ENCODE measurements at regions not wholly inside any gene's neighbourhood (a gene's known extent, or its start where the extent isn't known, plus 50 kb on each side); places are given as distances from the start of the nearest gene placed in this dataset.
"Not testable (repeated sequence)": the region's sequence is repeated elsewhere in the genome, so short reads cannot be mapped to it uniquely, and the experiment has no call there.

- H3K4me3 ChIP-seq (ENCODE audit: low read depth, low read length): no peak overlapping the region
- TF ChIP-seq CTCF (IDR thresholded peaks at IDR 0.05; ENCODE audit: insufficient read depth, low read length, severe bottlenecking): no peak
- no peaks in the 10 kb centered on the region for H3K36me3 ChIP-seq (ENCODE audit: control insufficient read depth, insufficient read depth, low read length)
- FAIRE-seq: no peak
- H3K27me3 ChIP-seq (ENCODE audit: control insufficient read depth, insufficient read depth, low read length): no peaks in the 10 kb centered on the region
- DNase-seq (ENCODE audit: low read depth): no peak
Observed at GRCh38 chr14:76294876-76295275, 81.1 kb upstream of the ESRRB start.

DNA sequence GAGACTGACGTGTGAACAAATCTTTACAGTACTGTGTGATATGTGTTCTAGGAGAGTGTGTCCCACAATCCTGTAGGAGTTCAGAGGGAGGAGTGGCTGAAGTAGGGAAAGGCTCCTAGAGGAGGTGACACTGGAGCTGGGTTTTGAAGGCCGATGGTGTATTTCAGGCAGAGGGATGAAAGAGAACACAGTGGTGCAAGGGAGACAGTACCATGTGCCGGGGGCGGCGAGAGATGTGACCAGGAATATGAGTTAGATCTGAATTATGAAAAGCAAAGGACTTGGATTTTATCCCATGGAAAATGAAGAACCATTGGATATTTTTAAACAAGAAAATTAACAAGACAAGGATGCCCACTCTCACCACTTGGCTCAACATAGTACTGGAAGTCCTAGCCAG is 77.0 kb upstream of the ESRRB start:
- Histone ChIP-seq H3K4me3 (ENCODE audit: low read depth, low read length) (no peak overlapping the region), H3K27me3 (ENCODE audit: control insufficient read depth, insufficient read depth, low read length) (no peaks in the 10 kb centered on the region), H3K36me3 (ENCODE audit: control insufficient read depth, insufficient read depth, low read length) (no peaks in the 10 kb centered on the region)
- FAIRE-seq: no peak
- DNase-seq (ENCODE audit: low read depth): no peak
- TF ChIP-seq CTCF (IDR thresholded peaks at IDR 0.05; ENCODE audit: insufficient read depth, low read length, severe bottlenecking): no peak

DNA sequence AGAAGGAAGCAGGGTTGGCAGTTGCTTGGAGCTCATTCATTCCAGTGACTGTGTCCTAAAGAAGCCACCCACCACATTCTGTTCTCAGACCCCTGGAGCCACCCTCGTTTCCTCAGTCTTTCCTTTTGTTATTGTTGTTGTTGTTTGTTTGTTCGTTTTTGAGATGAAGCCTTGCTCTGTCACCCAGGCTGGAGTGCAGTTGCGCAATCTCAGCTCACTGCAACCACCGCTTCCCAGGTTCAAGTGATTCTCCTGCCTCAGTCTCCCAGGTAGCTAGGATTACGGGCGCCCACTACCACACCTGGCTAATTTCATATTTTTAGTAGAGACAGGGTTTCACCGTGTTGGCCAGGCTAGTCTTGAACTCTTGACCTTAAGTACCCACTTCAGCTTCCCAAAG is 72.7 kb upstream of the ESRRB start:
- FAIRE-seq; H3K27me3 ChIP-seq (ENCODE audit: control insufficient read depth, insufficient read depth, low read length); H3K4me3 ChIP-seq (ENCODE audit: low read depth, low read length); DNase-seq (ENCODE audit: low read depth); H3K36me3 ChIP-seq (ENCODE audit: control insufficient read depth, insufficient read depth, low read length): not testable (repeated sequence)

DNA sequence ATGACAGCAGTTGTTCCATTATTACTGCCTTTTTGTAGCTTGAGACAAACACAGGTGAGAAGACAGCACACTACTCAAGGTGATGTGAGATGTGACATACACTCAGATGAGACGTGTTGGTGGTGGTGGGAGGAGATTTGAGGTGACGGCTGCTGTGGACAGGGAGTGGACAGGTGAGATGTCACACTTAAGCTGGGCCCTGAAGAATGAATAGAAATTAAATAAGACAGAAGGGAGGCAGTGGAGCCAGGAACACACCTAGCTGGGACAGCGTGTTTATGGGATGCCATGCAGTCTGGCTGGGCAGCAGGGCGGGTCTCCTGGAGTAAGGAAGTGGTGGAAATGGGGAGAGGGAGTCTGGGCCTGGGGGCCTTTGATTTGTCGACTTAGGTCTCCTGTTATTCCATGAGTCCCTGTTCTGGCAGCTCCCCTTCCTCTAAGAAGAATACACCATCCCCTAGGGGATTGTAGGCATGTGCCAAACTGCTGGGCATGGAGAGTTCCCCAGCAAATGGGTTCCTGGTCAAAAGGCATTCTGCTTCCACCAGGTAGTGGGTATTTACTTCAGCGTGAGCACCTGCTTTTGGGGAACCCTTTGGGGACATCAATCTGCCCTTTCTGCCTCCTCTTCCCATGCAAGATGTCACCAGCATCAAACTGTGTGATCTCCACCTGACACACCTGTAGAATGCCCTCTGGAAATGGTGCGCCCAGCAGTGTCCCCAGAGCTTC is 71.2 kb upstream of the ESRRB start:
- H3K4me3 ChIP-seq (ENCODE audit: low read depth, low read length): no peak overlapping the region
- H3K36me3 ChIP-seq (ENCODE audit: control insufficient read depth, insufficient read depth, low read length): no peaks in the 10 kb centered on the region
- TF ChIP-seq CTCF (IDR thresholded peaks at IDR 0.05; ENCODE audit: insufficient read depth, low read length, severe bottlenecking): no peak
- H3K27me3 ChIP-seq (ENCODE audit: control insufficient read depth, insufficient read depth, low read length): no peaks in the 10 kb centered on the region
- no peak for DNase-seq (ENCODE audit: low read depth)
- peak; percentile 13 for FAIRE-seq

DNA sequence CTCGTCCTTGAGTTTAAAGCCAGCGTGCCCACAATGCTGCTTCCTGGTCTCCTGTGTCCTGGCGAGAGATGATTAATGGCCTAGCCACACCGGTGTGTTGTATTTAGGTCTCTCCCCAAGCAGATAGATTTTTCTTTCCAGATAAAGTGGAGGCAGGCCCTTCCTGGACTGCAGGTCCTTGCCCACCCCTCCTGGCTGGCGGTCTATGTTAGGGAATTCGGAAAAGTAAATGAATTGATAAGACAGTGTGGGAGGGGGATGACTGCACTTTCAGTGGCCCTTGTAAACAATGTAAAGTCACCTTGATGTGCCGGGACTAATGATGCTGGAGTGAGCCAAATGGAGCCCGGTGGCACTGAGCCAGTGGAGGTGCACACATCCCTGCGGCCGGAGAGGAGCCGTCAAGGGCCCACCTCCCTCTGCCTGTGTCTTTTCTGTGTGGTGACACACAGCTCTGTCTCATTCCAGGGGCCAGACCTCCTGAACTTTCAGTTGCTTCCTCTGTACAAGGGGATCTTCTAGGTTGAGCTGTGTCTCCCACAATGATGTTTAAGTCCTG is 70.6 kb upstream of the ESRRB start:
- Histone ChIP-seq H3K27me3 (ENCODE audit: control insufficient read depth, insufficient read depth, low read length) (no peaks in the 10 kb centered on the region), H3K36me3 (ENCODE audit: control insufficient read depth, insufficient read depth, low read length) (no peaks in the 10 kb centered on the region), H3K4me3 (ENCODE audit: low read depth, low read length) (no peak overlapping the region)
- no peak for DNase-seq (ENCODE audit: low read depth)
- no peak for TF ChIP-seq CTCF (IDR thresholded peaks at IDR 0.05; ENCODE audit: insufficient read depth, low read length, severe bottlenecking)
- FAIRE-seq: no peak

DNA sequence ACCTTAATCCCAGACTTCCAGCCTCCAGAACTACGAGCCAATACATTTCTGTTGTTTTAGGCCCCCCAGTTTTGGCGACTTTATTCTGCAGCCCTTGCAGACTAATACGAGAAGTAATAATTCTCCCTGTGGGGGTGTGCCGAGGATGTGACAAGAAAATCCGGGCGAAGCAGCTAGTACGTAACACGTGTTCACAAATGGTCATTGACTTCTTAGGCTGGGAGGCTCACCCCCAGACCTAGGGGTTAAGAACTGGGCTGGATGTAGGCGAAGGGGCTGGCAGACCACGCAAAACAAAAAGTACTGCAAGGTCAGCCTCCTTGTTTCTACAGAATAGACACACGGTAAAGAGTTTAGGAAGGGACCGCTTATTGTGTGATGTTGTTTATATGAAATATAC is 69.8 kb upstream of the ESRRB start:
- no peak overlapping the region for H3K4me3 ChIP-seq (ENCODE audit: low read depth, low read length)
- no peak for FAIRE-seq
- no peaks in the 10 kb centered on the region for H3K36me3 ChIP-seq (ENCODE audit: control insufficient read depth, insufficient read depth, low read length)
- no peak for DNase-seq (ENCODE audit: low read depth)
- TF ChIP-seq CTCF (IDR thresholded peaks at IDR 0.05; ENCODE audit: insufficient read depth, low read length, severe bottlenecking): no peak
- H3K27me3 ChIP-seq (ENCODE audit: control insufficient read depth, insufficient read depth, low read length): no peaks in the 10 kb centered on the region
